ENCODE measurements at regions not wholly inside any gene's neighbourhood (a gene's known extent, or its start where the extent isn't known, plus 50 kb on each side); places are given as distances from the start of the nearest gene placed in this dataset.

GRCh38 chr5:56671571-56671970, 143.8 kb upstream of the MAP3K1 start:
- Histone ChIP-seq H3K27me3 (ENCODE audit: insufficient read depth, low read depth) (no peaks in the 10 kb centered on the region), H2AFZ (no peak overlapping the region), H4K20me1 (ENCODE audit: insufficient read depth) (no peaks in the 10 kb centered on the region), H3K4me1 (replicated peaks; ENCODE audit: insufficient read depth) (peaks cover 56% of the 10 kb centered on the region), H3K9me2 (ENCODE audit: insufficient read depth) (no peaks in the 10 kb centered on the region), H3K79me2 (ENCODE audit: low read depth) (no peaks in the 10 kb centered on the region), H3K36me3 (ENCODE audit: low read depth) (no peaks in the 10 kb centered on the region), H3K4me2 (peak overlapping the region; percentile 56), H3F3A (ENCODE audit: insufficient read depth, low read depth) (peaks cover 19% of the 10 kb centered on the region), H3K4me3 (no peak overlapping the region), H3K27ac (peak overlapping the region; percentile 89), H3K9me3 (ENCODE audit: insufficient read depth, low read depth) (peaks cover under 1% of the 10 kb centered on the region; the same call in 1 of the 2 replicates)
- DNase-seq, result no peak
- CTCF ChIA-PET, result no interaction called here
- BruUV-seq (replicated peaks), result no TSS peak
- TF ChIP-seq CTCF (conservative IDR thresholded peaks at IDR 0.05), result no peak
- no peak for TF ChIP-seq EZH2 (IDR thresholded peaks at IDR 0.05; ENCODE audit: low read depth)
- intact Hi-C loops (cut with micrococcal nuclease; ENCODE audit: unreplicated experiment), result no loop called here
- POLR2A ChIA-PET (ENCODE audit: unreplicated experiment), result no interaction called here

GRCh38 chr5:56670916-56671315, 144.4 kb upstream of the MAP3K1 start:
- peak in 1 of 2 experiments; percentile 55 for DNase-seq
- peak overlapping the region; percentile 56 for H3K4me2 ChIP-seq
- CTCF ChIA-PET, result interaction anchor here (0.7 kb wide), 1 partner anchor 144 kb away, joined by 5 read pairs; the partner anchor contains the start of gene MAP3K1

More at GRCh38 chr5:56670916-56671315, 144.4 kb upstream of the MAP3K1 start:
- Histone ChIP-seq H3K79me2 (ENCODE audit: low read depth) (no peaks in the 10 kb centered on the region), H3K4me3 (no peak overlapping the region), H3K27ac (peak overlapping the region; percentile 89), H3K9me2 (ENCODE audit: insufficient read depth) (no peaks in the 10 kb centered on the region), H2AFZ (no peak overlapping the region), H3K4me1 (replicated peaks; ENCODE audit: insufficient read depth) (peaks cover 51% of the 10 kb centered on the region), H3K36me3 (ENCODE audit: low read depth) (no peaks in the 10 kb centered on the region), H3F3A (ENCODE audit: insufficient read depth, low read depth) (peaks cover 19% of the 10 kb centered on the region), H3K27me3 (ENCODE audit: insufficient read depth, low read depth) (no peaks in the 10 kb centered on the region), H3K9me3 (ENCODE audit: insufficient read depth, low read depth) (no peaks in the 10 kb centered on the region), H4K20me1 (ENCODE audit: insufficient read depth) (no peaks in the 10 kb centered on the region)
- BruUV-seq (replicated peaks), result no TSS peak
- TF ChIP-seq CTCF (conservative IDR thresholded peaks at IDR 0.05), result no peak
- no peak for TF ChIP-seq EZH2 (IDR thresholded peaks at IDR 0.05; ENCODE audit: low read depth)
- intact Hi-C loops (cut with micrococcal nuclease; ENCODE audit: unreplicated experiment), result no loop called here
- POLR2A ChIA-PET (ENCODE audit: unreplicated experiment), result no interaction called here

Data from PC-9 (cell line).